ENCODE measurements at regions not wholly inside any gene's neighbourhood (a gene's known extent, or its start where the extent isn't known, plus 50 kb on each side); places are given as distances from the start of the nearest gene placed in this dataset.

GRCh38 chrX:125424536-125424935, 104.9 kb downstream of the TEX13C start:
- H3K27me3 Mint-ChIP-seq (ENCODE audit: insufficient read depth), result no peaks in the 10 kb centered on the region
- no CpG with 5 or more reads among the region's 1 CpG for WGBS, 2 experiments (ENCODE audit: insufficient coverage in 1 of 2, insufficient read length in 1 of 2)
- Histone ChIP-seq H3K36me3 (ENCODE audit: control insufficient read depth, insufficient read depth, low read length) (no peaks in the 10 kb centered on the region), H3K9ac (ENCODE audit: extremely low read depth, low read length, poor library complexity, severe bottlenecking) (no peak overlapping the region), H3K27me3 (ENCODE audit: control insufficient read depth, insufficient read depth, low read length, poor library complexity, severe bottlenecking) (no peaks in the 10 kb centered on the region), H3K9me3 (ENCODE audit: control insufficient read depth, low read length) (no peaks in the 10 kb centered on the region), H3K27ac (ENCODE audit: low read depth, low read length) (no peak overlapping the region), H3K4me1 (ENCODE audit: control insufficient read depth, insufficient read depth, low read length) (no peaks in the 10 kb centered on the region), H3K4me3 (ENCODE audit: low read length) (no peak overlapping the region)
- no peak for DNase-seq
- H3K9me3 Mint-ChIP-seq, result peaks cover 9% of the 10 kb centered on the region
- no peak overlapping the region for H3K27ac Mint-ChIP-seq
- H3K4me1 Mint-ChIP-seq, result no peaks in the 10 kb centered on the region
- no peak for TF ChIP-seq CTCF (conservative IDR thresholded peaks at IDR 0.05)
- no peaks in the 10 kb centered on the region for H3K36me3 Mint-ChIP-seq (ENCODE audit: low read depth)
- no peak overlapping the region for H3K4me3 Mint-ChIP-seq

- DNase-seq, result no peak
- TF ChIP-seq CTCF (conservative IDR thresholded peaks at IDR 0.05), result peak; percentile 83
- H3K36me3 Mint-ChIP-seq (ENCODE audit: low read depth), result peaks cover 28% of the 10 kb centered on the region
- Histone ChIP-seq H3K27ac (ENCODE audit: low read depth, low read length) (no peak overlapping the region), H3K4me1 (ENCODE audit: control insufficient read depth, insufficient read depth, low read length) (no peaks in the 10 kb centered on the region), H3K9me3 (ENCODE audit: control insufficient read depth, low read length) (peaks cover 38% of the 10 kb centered on the region), H3K36me3 (ENCODE audit: control insufficient read depth, insufficient read depth, low read length) (no peaks in the 10 kb centered on the region), H3K4me3 (ENCODE audit: low read length) (no peak overlapping the region), H3K9ac (ENCODE audit: extremely low read depth, low read length, poor library complexity, severe bottlenecking) (no peak overlapping the region), H3K27me3 (ENCODE audit: control insufficient read depth, insufficient read depth, low read length, poor library complexity, severe bottlenecking) (no peaks in the 10 kb centered on the region)
- H3K27me3 Mint-ChIP-seq (ENCODE audit: insufficient read depth), result no peaks in the 10 kb centered on the region
- no peak overlapping the region for H3K27ac Mint-ChIP-seq
- H3K4me3 Mint-ChIP-seq, result no peak overlapping the region
- H3K9me3 Mint-ChIP-seq, result peaks cover 61% of the 10 kb centered on the region
- H3K4me1 Mint-ChIP-seq, result no peaks in the 10 kb centered on the region
Measured at GRCh38 chrX:125436855-125437254, 117.2 kb downstream of the TEX13C start.

- no peak overlapping the region for H3K27ac Mint-ChIP-seq
- TF ChIP-seq CTCF (conservative IDR thresholded peaks at IDR 0.05), result peak; percentile 49
- WGBS, 2 experiments (ENCODE audit: insufficient coverage in 1 of 2, insufficient read length in 1 of 2), result 83 to 93% methylated on average over 1 to 3 of the region's 3 CpGs
- no peak for DNase-seq
- Histone ChIP-seq H3K27me3 (ENCODE audit: control insufficient read depth, insufficient read depth, low read length, poor library complexity, severe bottlenecking) (no peaks in the 10 kb centered on the region), H3K27ac (ENCODE audit: low read depth, low read length) (no peak overlapping the region), H3K9me3 (ENCODE audit: control insufficient read depth, low read length) (peaks cover 16% of the 10 kb centered on the region), H3K9ac (ENCODE audit: extremely low read depth, low read length, poor library complexity, severe bottlenecking) (no peak overlapping the region), H3K4me1 (ENCODE audit: control insufficient read depth, insufficient read depth, low read length) (no peaks in the 10 kb centered on the region), H3K36me3 (ENCODE audit: control insufficient read depth, insufficient read depth, low read length) (no peaks in the 10 kb centered on the region), H3K4me3 (ENCODE audit: low read length) (no peak overlapping the region)
- peaks cover 39% of the 10 kb centered on the region for H3K9me3 Mint-ChIP-seq
- no peak overlapping the region for H3K4me3 Mint-ChIP-seq
- H3K36me3 Mint-ChIP-seq (ENCODE audit: low read depth), result peaks cover 12% of the 10 kb centered on the region
- no peaks in the 10 kb centered on the region for H3K27me3 Mint-ChIP-seq (ENCODE audit: insufficient read depth)
- peaks cover 2% of the 10 kb centered on the region for H3K4me1 Mint-ChIP-seq
Measured at GRCh38 chrX:125439194-125439849, 119.7 kb downstream of the TEX13C start.

Data from endodermal cell (in vitro differentiated cells).